ENCODE measurements at regions not wholly inside any gene's neighbourhood (a gene's known extent, or its start where the extent isn't known, plus 50 kb on each side); places are given as distances from the start of the nearest gene placed in this dataset.
A peak's percentile ranks its signal among the peaks of the same experiment; 100 is the strongest.

- Histone ChIP-seq H3K36me3 (no peaks in the 10 kb centered on the region), H3K4me1 (no peaks in the 10 kb centered on the region), H3K9me3 (no peaks in the 10 kb centered on the region), H3K27ac (no peak overlapping the region), H3K9ac (ENCODE audit: low read depth in 2 of 2, low read length in 2 of 2) (no peak overlapping the region), H3K4me3 (no peak overlapping the region), H3K27me3 (no peaks in the 10 kb centered on the region)
- no peak for DNase-seq
- intact Hi-C loops (cut with DNase I), result no loop called here
- TF ChIP-seq CTCF (IDR thresholded peaks at IDR 0.05), result no peak
Measured at GRCh38 chr9:1581926-1582325, 433.2 kb upstream of the SMARCA2 start.

- H3K9ac ChIP-seq (ENCODE audit: low read depth in 2 of 2, low read length in 2 of 2), result no peak overlapping the region
- no peaks in the 10 kb centered on the region for H3K27me3 ChIP-seq
- no peak for DNase-seq
- intact Hi-C loops (cut with DNase I), result no loop called here
- H3K9me3 ChIP-seq, result no peaks in the 10 kb centered on the region
- H3K4me3 ChIP-seq, result no peak overlapping the region
- no peak overlapping the region for H3K27ac ChIP-seq
- TF ChIP-seq CTCF (IDR thresholded peaks at IDR 0.05), result no peak
- no peaks in the 10 kb centered on the region for H3K36me3 ChIP-seq
- H3K4me1 ChIP-seq, result no peaks in the 10 kb centered on the region
Measured at GRCh38 chr9:1591310-1591709, 423.8 kb upstream of the SMARCA2 start.

- Histone ChIP-seq H3K27ac (no peak overlapping the region), H3K4me1 (no peaks in the 10 kb centered on the region), H3K9ac (ENCODE audit: low read depth in 2 of 2, low read length in 2 of 2) (no peak overlapping the region), H3K4me3 (no peak overlapping the region), H3K27me3 (no peaks in the 10 kb centered on the region), H3K9me3 (no peaks in the 10 kb centered on the region), H3K36me3 (no peaks in the 10 kb centered on the region)
- DNase-seq, result no peak
- intact Hi-C loops (cut with DNase I), result no loop called here
- no peak for TF ChIP-seq CTCF (IDR thresholded peaks at IDR 0.05)
Measured at GRCh38 chr9:1598270-1598669, 416.9 kb upstream of the SMARCA2 start.

- intact Hi-C loops (cut with DNase I), result no loop called here
- TF ChIP-seq CTCF (IDR thresholded peaks at IDR 0.05), result no peak
- no peak for DNase-seq
- no peaks in the 10 kb centered on the region for H3K36me3 ChIP-seq
- no peaks in the 10 kb centered on the region for H3K27me3 ChIP-seq
- H3K27ac ChIP-seq, result no peak overlapping the region
- H3K9ac ChIP-seq (ENCODE audit: low read depth in 2 of 2, low read length in 2 of 2), result no peak overlapping the region
- no peaks in the 10 kb centered on the region for H3K4me1 ChIP-seq
- no peak overlapping the region for H3K4me3 ChIP-seq
- H3K9me3 ChIP-seq, result no peaks in the 10 kb centered on the region
Measured at GRCh38 chr9:1599961-1600360, 415.2 kb upstream of the SMARCA2 start.

GRCh38 chr9:1604942-1605560 is 410.1 kb upstream of the SMARCA2 start:
- no peaks in the 10 kb centered on the region for H3K27me3 ChIP-seq
- no peak for DNase-seq
- H3K4me3 ChIP-seq, result no peak overlapping the region
- H3K36me3 ChIP-seq, result no peaks in the 10 kb centered on the region
- TF ChIP-seq CTCF (IDR thresholded peaks at IDR 0.05), result peak; percentile 34
- intact Hi-C loops (cut with DNase I), result loop anchor here (2.0 kb wide), 1 partner anchor 144 kb away; no protein-coding TSS in a partner anchor
- no peak overlapping the region for H3K9ac ChIP-seq (ENCODE audit: low read depth in 2 of 2, low read length in 2 of 2)
- no peaks in the 10 kb centered on the region for H3K4me1 ChIP-seq
- no peak overlapping the region for H3K27ac ChIP-seq
- no peaks in the 10 kb centered on the region for H3K9me3 ChIP-seq

Measured in colonic mucosa (tissue), 4 donors.